Ishikawa (cell line): ENCODE measurements at regions not wholly inside any gene's neighbourhood (a gene's known extent, or its start where the extent isn't known, plus 50 kb on each side); places are given as distances from the start of the nearest gene placed in this dataset.

Source experiments
- CEBPB ChIP-seq: IDR thresholded peaks from 2 replicates; pipeline ENCODE4 v1.6.1; 2012
- CREB1 ChIP-seq: IDR thresholded peaks from 2 replicates; pipeline ENCODE4 v1.6.1; 2012; ENCODE audit warnings: low read depth
- EGR1 ChIP-seq: IDR thresholded peaks from 2 replicates; pipeline ENCODE4 v1.6.1; 2012
- EP300 ChIP-seq: IDR thresholded peaks from 2 replicates; pipeline ENCODE4 v1.6.1; 2012; ENCODE audit warnings: borderline replicate concordance
- FOXM1 ChIP-seq: IDR thresholded peaks from 2 replicates; pipeline ENCODE4 v1.6.1; 2012; ENCODE audit warnings: low read depth, borderline replicate concordance
- NFIC ChIP-seq: IDR thresholded peaks from 2 replicates; pipeline ENCODE4 v1.6.1; 2012
- RAD21 ChIP-seq: IDR thresholded peaks from 2 replicates; pipeline ENCODE4 v1.6.1; 2012; ENCODE audit warnings: low read depth
- TAF1 ChIP-seq: IDR thresholded peaks from 2 replicates; pipeline ENCODE4 v1.6.1; 2012; ENCODE audit warnings: low read depth, mild to moderate bottlenecking
- TCF12 ChIP-seq: IDR thresholded peaks from 2 replicates; pipeline ENCODE4 v1.6.1; 2012; ENCODE audit warnings: low read depth
- TEAD4 ChIP-seq: IDR thresholded peaks from 2 replicates; pipeline ENCODE4 v1.6.1; 2012
- YY1 ChIP-seq: IDR thresholded peaks from 2 replicates; pipeline ENCODE4 v1.6.1; 2012; ENCODE audit warnings: low read depth
- ZBTB7A ChIP-seq: IDR thresholded peaks from 2 replicates; pipeline ENCODE4 v1.6.1; 2012; ENCODE audit warnings: low read depth
- TF ChIP-seq, protein P1 (sequence below): IDR thresholded peaks from 2 replicates; pipeline ENCODE4 v1.6.1; 2012
- TF ChIP-seq, protein P2 (sequence below): IDR thresholded peaks from 2 replicates; pipeline ENCODE4 v1.6.1; 2012
- TF ChIP-seq, protein P3 (sequence below): IDR thresholded peaks from 2 replicates; pipeline ENCODE4 v1.6.1; 2012; ENCODE audit warnings: low read depth, mild to moderate bottlenecking

DNA sequence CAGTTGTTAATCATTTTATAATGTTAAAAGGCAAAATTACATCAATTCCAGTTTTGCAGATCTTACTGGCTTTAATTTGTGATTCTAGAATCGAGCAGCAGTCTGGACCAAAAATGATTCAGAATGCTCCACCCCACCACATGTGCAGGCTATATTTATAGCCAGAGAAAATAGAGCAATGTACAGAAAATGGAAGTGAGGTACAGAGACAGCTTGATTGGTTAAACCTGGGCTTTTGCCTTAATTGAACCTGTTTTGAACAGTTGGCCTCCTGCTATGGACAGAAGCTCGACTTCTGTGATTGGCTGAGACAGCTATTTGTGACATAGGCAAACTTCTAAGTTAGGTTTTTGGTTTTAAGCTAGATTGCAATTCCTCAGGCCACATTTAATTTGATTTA lies 607.4 kb upstream of the MIR17HG start:
- TF ChIP-seq CEBPB (no peak), TAF1 (no peak)
- TF ChIP-seq, protein P1, sequence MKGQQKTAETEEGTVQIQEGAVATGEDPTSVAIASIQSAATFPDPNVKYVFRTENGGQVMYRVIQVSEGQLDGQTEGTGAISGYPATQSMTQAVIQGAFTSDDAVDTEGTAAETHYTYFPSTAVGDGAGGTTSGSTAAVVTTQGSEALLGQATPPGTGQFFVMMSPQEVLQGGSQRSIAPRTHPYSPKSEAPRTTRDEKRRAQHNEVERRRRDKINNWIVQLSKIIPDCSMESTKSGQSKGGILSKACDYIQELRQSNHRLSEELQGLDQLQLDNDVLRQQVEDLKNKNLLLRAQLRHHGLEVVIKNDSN = no peak

DNA sequence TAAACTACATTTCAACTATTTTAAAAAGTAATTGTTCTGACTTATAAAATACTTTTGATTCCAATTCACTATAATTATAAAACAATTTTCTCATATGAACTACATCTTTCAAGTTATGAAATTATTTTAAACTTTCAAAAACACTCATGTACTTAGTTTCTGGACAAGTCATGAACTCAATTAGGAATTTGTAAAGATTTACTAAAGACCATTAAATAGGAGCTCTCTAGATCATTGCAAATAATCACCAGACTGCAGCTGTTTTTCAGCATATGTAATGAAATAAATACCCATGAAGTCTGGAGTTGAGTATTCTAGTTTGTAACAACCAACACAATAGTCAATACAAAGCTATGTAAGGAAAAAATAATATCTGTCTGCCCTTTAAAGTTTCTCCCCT lies 605.1 kb upstream of the MIR17HG start:
- no peak for TF ChIP-seq CEBPB
- TF ChIP-seq ZBTB7A = no peak
- TF ChIP-seq, protein P1 = no peak
- no peak for TF ChIP-seq TEAD4
- no peak for TF ChIP-seq YY1
- TF ChIP-seq EP300 = no peak
- TF ChIP-seq RAD21 = no peak
- no peak for TF ChIP-seq NFIC
- no peak for TF ChIP-seq TCF12
- TF ChIP-seq CREB1 = no peak
- TF ChIP-seq, protein P2, sequence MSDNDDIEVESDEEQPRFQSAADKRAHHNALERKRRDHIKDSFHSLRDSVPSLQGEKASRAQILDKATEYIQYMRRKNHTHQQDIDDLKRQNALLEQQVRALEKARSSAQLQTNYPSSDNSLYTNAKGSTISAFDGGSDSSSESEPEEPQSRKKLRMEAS = no peak
- TF ChIP-seq EGR1 = no peak
- TF ChIP-seq TAF1 = no peak
- TF ChIP-seq FOXM1 = no peak
- TF ChIP-seq, protein P3, sequence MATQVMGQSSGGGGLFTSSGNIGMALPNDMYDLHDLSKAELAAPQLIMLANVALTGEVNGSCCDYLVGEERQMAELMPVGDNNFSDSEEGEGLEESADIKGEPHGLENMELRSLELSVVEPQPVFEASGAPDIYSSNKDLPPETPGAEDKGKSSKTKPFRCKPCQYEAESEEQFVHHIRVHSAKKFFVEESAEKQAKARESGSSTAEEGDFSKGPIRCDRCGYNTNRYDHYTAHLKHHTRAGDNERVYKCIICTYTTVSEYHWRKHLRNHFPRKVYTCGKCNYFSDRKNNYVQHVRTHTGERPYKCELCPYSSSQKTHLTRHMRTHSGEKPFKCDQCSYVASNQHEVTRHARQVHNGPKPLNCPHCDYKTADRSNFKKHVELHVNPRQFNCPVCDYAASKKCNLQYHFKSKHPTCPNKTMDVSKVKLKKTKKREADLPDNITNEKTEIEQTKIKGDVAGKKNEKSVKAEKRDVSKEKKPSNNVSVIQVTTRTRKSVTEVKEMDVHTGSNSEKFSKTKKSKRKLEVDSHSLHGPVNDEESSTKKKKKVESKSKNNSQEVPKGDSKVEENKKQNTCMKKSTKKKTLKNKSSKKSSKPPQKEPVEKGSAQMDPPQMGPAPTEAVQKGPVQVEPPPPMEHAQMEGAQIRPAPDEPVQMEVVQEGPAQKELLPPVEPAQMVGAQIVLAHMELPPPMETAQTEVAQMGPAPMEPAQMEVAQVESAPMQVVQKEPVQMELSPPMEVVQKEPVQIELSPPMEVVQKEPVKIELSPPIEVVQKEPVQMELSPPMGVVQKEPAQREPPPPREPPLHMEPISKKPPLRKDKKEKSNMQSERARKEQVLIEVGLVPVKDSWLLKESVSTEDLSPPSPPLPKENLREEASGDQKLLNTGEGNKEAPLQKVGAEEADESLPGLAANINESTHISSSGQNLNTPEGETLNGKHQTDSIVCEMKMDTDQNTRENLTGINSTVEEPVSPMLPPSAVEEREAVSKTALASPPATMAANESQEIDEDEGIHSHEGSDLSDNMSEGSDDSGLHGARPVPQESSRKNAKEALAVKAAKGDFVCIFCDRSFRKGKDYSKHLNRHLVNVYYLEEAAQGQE = no peak

DNA sequence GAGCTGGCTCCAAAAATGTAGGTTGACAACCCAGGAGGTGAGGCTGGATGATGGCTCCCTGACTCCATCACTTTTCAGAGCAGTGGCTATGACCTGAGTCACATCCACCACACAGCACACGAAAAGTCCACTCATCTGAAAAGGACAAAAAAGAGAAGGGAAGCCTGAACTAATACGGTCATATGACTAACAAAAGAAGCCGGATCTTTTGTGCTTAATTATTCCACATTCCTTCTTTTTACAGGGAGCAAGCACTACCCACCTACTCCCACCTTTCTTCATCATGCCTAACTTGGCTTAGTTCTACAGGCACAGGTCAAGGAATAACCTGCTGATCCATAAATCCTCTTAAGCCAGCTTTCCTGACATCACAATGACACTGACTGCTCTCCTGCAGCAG lies 601.3 kb upstream of the MIR17HG start:
- TF ChIP-seq CEBPB (no peak), EP300 (no peak), TEAD4 (no peak), FOXM1 (no peak), NFIC (no peak), ZBTB7A (no peak)

DNA sequence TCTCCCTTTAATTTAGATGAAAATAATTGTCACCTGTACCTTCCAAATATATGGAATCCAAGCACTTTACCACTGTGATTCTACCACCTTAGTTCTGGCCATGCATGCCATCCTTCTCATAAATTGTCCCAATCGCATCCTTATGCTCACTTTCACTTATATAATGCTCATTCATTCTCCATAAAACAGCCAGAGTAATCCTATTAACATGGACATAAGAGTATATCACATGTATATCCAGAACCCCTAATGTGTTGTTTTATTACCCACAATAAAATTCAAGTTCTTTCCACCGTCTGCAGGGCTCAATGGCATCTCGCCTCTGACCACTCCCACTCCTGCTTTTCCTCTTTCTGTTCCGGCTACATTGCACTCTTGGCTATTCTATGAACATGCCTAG lies 597.5 kb upstream of the MIR17HG start:
- TF ChIP-seq EP300 = no peak
- TF ChIP-seq, protein P3 = no peak
- no peak for TF ChIP-seq CEBPB
- TF ChIP-seq YY1 = no peak
- no peak for TF ChIP-seq ZBTB7A
- no peak for TF ChIP-seq TCF12
- no peak for TF ChIP-seq FOXM1
- no peak for TF ChIP-seq RAD21
- TF ChIP-seq CREB1 = no peak
- TF ChIP-seq TEAD4 = no peak

DNA sequence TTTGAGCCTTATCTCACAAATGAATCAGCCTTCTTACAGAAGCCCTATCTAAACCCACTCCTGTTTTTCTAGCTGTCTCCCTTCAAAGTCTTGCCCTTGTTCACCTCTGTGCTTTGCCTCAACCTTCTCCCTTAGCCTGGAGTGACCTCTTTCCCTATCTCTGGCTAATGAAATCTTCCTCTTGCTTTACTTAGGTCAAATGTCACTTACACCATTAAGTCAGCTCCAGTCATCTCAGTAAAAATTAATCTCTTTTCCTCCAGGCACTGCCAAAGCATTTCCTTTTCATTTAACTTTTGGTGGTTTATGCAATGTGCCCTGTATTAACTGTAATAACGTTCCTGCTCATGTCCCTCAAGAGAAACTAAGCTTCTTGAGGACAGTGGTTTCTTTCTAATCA lies 596.5 kb upstream of the MIR17HG start:
- TF ChIP-seq ZBTB7A (no peak), CEBPB (no peak)

DNA sequence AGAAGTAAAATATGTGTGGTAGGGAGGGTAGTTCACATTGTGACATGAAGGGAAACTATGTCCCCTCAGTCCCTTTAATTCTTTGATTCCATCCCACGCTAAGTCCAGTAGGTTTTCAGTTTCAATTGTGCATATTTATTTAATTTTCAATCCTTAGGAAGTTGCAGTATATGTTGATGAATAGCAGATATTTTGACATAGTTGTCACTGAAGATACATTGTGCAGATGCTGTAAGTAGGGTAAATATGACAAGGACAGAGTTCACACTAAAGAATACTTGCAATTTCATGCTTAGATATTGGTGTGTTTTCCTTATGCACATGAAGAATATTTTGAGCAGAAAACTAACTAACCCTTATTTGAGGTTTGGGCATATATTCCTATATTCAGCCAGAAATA lies 595.4 kb upstream of the MIR17HG start:
- TF ChIP-seq EGR1 = no peak
- no peak for TF ChIP-seq NFIC
- TF ChIP-seq RAD21 = no peak
- no peak for TF ChIP-seq ZBTB7A
- no peak for TF ChIP-seq FOXM1

DNA sequence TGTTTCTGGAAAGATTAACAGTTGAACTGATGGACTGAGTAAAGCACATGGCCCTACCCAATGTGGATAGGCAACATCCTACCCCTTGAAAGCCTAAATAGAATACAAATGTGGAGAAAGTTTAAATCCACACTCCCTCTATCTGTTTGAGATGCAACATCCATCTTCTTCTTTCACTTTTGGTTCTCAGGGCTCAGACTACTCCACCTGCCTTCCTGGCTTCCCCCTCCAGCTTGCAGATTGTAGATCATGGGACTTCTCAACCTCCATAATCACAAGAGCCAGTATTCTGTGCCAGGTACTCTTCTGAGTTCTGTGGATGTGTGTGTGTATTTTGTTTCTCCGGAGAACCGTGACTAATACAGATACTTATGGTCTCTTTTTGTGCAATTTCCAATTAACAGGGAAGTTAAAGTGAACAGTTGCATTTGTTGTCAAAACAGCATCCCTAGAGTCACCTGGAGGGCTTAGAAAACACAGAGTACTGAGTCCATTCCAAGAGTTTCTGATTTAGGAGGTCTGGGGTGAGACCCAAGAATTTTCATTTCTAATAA lies 590.3 kb upstream of the MIR17HG start:
- TF ChIP-seq, protein P2 = no peak
- TF ChIP-seq TCF12 (no peak), TAF1 (no peak), NFIC (no peak), EP300 (no peak), CREB1 (no peak), TEAD4 (no peak), EGR1 (no peak), FOXM1 (no peak), ZBTB7A (no peak), YY1 (no peak), CEBPB (no peak), RAD21 (no peak)
- TF ChIP-seq, protein P1 = no peak
- TF ChIP-seq, protein P3 = no peak
